ENCODE measurements at regions not wholly inside any gene's neighbourhood (a gene's known extent, or its start where the extent isn't known, plus 50 kb on each side); places are given as distances from the start of the nearest gene placed in this dataset.

GRCh38 chr18:45447355-45448265 is 167.7 kb upstream of the SLC14A2 start:
- ChIA-PET POLR2A (no interaction called here), CTCF (no interaction called here)
- TF ChIP-seq CTCF (IDR thresholded peaks at IDR 0.05) = no peak

GRCh38 chr18:45448871-45449270 is 166.4 kb upstream of the SLC14A2 start:
- intact Hi-C loops (cut with micrococcal nuclease) = no loop called here
- peaks cover 16% of the 10 kb centered on the region for H3K27me3 Mint-ChIP-seq
- H3K4me3 Mint-ChIP-seq = no peak overlapping the region
- TF ChIP-seq CTCF (IDR thresholded peaks at IDR 0.05) = no peak
- no peak for ATAC-seq (ENCODE audit: low read depth)
- H3K9me3 Mint-ChIP-seq = no peaks in the 10 kb centered on the region
- H3K36me3 Mint-ChIP-seq (ENCODE audit: low read depth) = no peaks in the 10 kb centered on the region
- H3K4me1 Mint-ChIP-seq = no peaks in the 10 kb centered on the region
- no peak for DNase-seq
- CTCF ChIA-PET = no interaction called here
- no peak overlapping the region for H3K27ac Mint-ChIP-seq
- POLR2A ChIA-PET = no interaction called here

More at GRCh38 chr18:45447355-45448265, 167.7 kb upstream of the SLC14A2 start:
- intact Hi-C loops (cut with micrococcal nuclease) = no loop called here
- H3K4me1 Mint-ChIP-seq = no peaks in the 10 kb centered on the region
- H3K36me3 Mint-ChIP-seq (ENCODE audit: low read depth) = no peaks in the 10 kb centered on the region
- ATAC-seq (ENCODE audit: low read depth) (no peak), DNase-seq (no peak)
- no peak overlapping the region for H3K4me3 Mint-ChIP-seq
- peaks cover 22% of the 10 kb centered on the region for H3K27me3 Mint-ChIP-seq
- no peaks in the 10 kb centered on the region for H3K9me3 Mint-ChIP-seq
- H3K27ac Mint-ChIP-seq = no peak overlapping the region

GRCh38 chr18:45449418-45450227 is 165.7 kb upstream of the SLC14A2 start:
- no peak for ATAC-seq (ENCODE audit: low read depth)
- Mint-ChIP-seq H3K36me3 (ENCODE audit: low read depth) (no peaks in the 10 kb centered on the region), H3K4me1 (peaks cover 6% of the 10 kb centered on the region), H3K9me3 (peaks cover 2% of the 10 kb centered on the region), H3K4me3 (no peak overlapping the region), H3K27me3 (peaks cover 13% of the 10 kb centered on the region), H3K27ac (no peak overlapping the region)
- no peak for DNase-seq
- intact Hi-C loops (cut with micrococcal nuclease) = no loop called here
- CTCF ChIA-PET = no interaction called here
- POLR2A ChIA-PET = no interaction called here
- no peak for TF ChIP-seq CTCF (IDR thresholded peaks at IDR 0.05)

GRCh38 chr18:45456090-45457021 is 158.9 kb upstream of the SLC14A2 start:
- Mint-ChIP-seq H3K27me3 (peaks cover 4% of the 10 kb centered on the region), H3K4me3 (no peak overlapping the region), H3K36me3 (ENCODE audit: low read depth) (no peaks in the 10 kb centered on the region), H3K27ac (no peak overlapping the region), H3K9me3 (peaks cover 2% of the 10 kb centered on the region), H3K4me1 (peaks cover 25% of the 10 kb centered on the region)
- intact Hi-C loops (cut with micrococcal nuclease) = no loop called here
- ChIA-PET POLR2A (interaction anchor here (0.5 kb wide), 1 partner anchor 876 kb away, joined by 3 read pairs; no protein-coding TSS in a partner anchor), CTCF (no interaction called here)
- TF ChIP-seq CTCF (IDR thresholded peaks at IDR 0.05) = no peak
- ATAC-seq (ENCODE audit: low read depth) (peak; percentile 95), DNase-seq (peak; percentile 27)
